ENCODE measurements at regions not wholly inside any gene's neighbourhood (a gene's known extent, or its start where the extent isn't known, plus 50 kb on each side); places are given as distances from the start of the nearest gene placed in this dataset.
"Not testable (repeated sequence)": the region's sequence is repeated elsewhere in the genome, so short reads cannot be mapped to it uniquely, and the experiment has no call there.

DNA sequence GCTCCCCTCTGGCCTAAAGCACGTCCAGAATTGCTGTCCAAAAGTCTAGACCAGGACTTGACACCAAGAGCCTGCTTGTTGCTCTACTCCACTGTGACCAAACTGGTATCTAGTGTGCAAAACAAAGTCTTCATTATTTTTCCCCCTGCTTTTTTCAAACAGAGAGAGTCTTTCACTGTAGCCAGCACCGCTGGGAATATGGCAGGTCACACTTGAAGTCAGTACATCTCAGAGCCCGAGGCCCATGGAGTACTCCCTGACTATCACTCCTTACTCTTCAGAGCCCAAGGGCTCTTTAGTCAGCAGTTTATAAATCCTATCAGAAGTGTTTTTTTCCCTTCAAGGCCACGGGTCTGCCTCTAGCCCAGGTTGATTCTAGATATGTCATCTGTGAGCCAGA lies 761.3 kb downstream of the PCDH11X start:
- TF ChIP-seq, protein P1, sequence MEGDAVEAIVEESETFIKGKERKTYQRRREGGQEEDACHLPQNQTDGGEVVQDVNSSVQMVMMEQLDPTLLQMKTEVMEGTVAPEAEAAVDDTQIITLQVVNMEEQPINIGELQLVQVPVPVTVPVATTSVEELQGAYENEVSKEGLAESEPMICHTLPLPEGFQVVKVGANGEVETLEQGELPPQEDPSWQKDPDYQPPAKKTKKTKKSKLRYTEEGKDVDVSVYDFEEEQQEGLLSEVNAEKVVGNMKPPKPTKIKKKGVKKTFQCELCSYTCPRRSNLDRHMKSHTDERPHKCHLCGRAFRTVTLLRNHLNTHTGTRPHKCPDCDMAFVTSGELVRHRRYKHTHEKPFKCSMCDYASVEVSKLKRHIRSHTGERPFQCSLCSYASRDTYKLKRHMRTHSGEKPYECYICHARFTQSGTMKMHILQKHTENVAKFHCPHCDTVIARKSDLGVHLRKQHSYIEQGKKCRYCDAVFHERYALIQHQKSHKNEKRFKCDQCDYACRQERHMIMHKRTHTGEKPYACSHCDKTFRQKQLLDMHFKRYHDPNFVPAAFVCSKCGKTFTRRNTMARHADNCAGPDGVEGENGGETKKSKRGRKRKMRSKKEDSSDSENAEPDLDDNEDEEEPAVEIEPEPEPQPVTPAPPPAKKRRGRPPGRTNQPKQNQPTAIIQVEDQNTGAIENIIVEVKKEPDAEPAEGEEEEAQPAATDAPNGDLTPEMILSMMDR (optimal IDR thresholded peaks at IDR 0.05 in 1 of 3, IDR thresholded peaks at IDR 0.05 in 1 of 3, conservative IDR thresholded peaks at IDR 0.05 in 1 of 3; ENCODE audit: extremely low read depth in 1 of 3, insufficient read depth in 2 of 3, low read length in 3 of 3) = not testable (repeated sequence)
- not testable (repeated sequence) for TF ChIP-seq EZH2 (IDR thresholded peaks at IDR 0.05; ENCODE audit: low read length)

Data from keratinocyte (primary cell).